GM12864 (cell line): ENCODE measurements at regions not wholly inside any gene's neighbourhood (a gene's known extent, or its start where the extent isn't known, plus 50 kb on each side); places are given as distances from the start of the nearest gene placed in this dataset.

Experiments
- DNase-seq: peaks from one replicate; pipeline ENCODE4 v3.0.0-alpha.2; 2011; ENCODE audit warnings: low read depth
- H3K4me3 ChIP-seq: 2 replicates; pipeline ENCODE4 v1.5.1; 2011; ENCODE audit warnings: mild to moderate bottlenecking, low read depth, low read length, control low read depth
- CTCF ChIP-seq: IDR thresholded peaks from 2 replicates; pipeline ENCODE4 v1.5.1; 2011; ENCODE audit warnings: low read depth, mild to moderate bottlenecking, moderate library complexity, low read length, control low read depth, inconsistent platforms; ENCODE audit errors: missing control alignments

GRCh38 chr4:60016971-60017370 lies 1183.2 kb upstream of the ADGRL3 start:
- DNase-seq, result no peak
- H3K4me3 ChIP-seq, result no peak overlapping the region
- TF ChIP-seq CTCF, result no peak

GRCh38 chr4:60019180-60019579 lies 1180.9 kb upstream of the ADGRL3 start:
- no peak for TF ChIP-seq CTCF
- no peak for DNase-seq
- H3K4me3 ChIP-seq, result no peak overlapping the region

- no peak for TF ChIP-seq CTCF
- no peak overlapping the region for H3K4me3 ChIP-seq
- no peak for DNase-seq
Observed at GRCh38 chr4:60019946-60020345, 1180.2 kb upstream of the ADGRL3 start.

GRCh38 chr4:60020389-60020788 lies 1179.7 kb upstream of the ADGRL3 start:
- no peak for DNase-seq
- TF ChIP-seq CTCF, result no peak
- no peak overlapping the region for H3K4me3 ChIP-seq

- TF ChIP-seq CTCF, result no peak
- DNase-seq, result no peak
- H3K4me3 ChIP-seq, result no peak overlapping the region
Observed at GRCh38 chr4:60033826-60034225, 1166.3 kb upstream of the ADGRL3 start.

GRCh38 chr4:60034361-60034760 lies 1165.8 kb upstream of the ADGRL3 start:
- TF ChIP-seq CTCF, result no peak
- no peak overlapping the region for H3K4me3 ChIP-seq
- DNase-seq, result no peak

- H3K4me3 ChIP-seq, result no peak overlapping the region
- TF ChIP-seq CTCF, result no peak
- no peak for DNase-seq
Observed at GRCh38 chr4:60039908-60040307, 1160.2 kb upstream of the ADGRL3 start.
